K562 (cell line): ENCODE measurements at regions not wholly inside any gene's neighbourhood (a gene's known extent, or its start where the extent isn't known, plus 50 kb on each side); places are given as distances from the start of the nearest gene placed in this dataset.

Experiments
- ATAC-seq: fragments of 200-7000 bp; cut with Tn5 transposase; 3 replicates; pipeline ENCODE4 v1.9.1; 2020; ENCODE audit warnings: moderate library complexity
- BruUV-seq: library from RNA; stranded (reverse); fragments of 400-500 nt; replicated peaks from 2 replicates; lab custom pipeline; 2021; lab: Mats Ljungman, UMichigan
- CTCF ChIA-PET: fragments of 300-600 bp; formaldehyde crosslinking; extraction: SDS; loops from one replicate; lab custom pipeline; 2021; ENCODE audit warnings: low intra/inter-chr PET ratio; lab: Yijun Ruan, JAX
- POLR2A ChIA-PET: fragments of 300-600, 350-650 bp; sonication (Branson Sonifier 250); formaldehyde crosslinking; extraction: SDS; loops from one replicate; lab custom pipeline; 2021; ENCODE audit warnings: antibody characterized with exemption, inconsistent platforms; lab: Yijun Ruan, JAX
- DNase-seq, 4 experiments: peaks; one replicate each; pipeline versions ENCODE4 v3.0.0 to v3.0.0-alpha.2; 2011 to 2018; ENCODE audit warnings: low spot score in 3 of 4, mixed read lengths in 3 of 4; ENCODE audit errors: extremely low read depth in 1 of 4
- FAIRE-seq: peaks from 2 replicates; lab custom pipeline; 2011; peaks lifted over from hg19 to GRCh38; lab: Jason Lieb, UNC
- H2AFZ ChIP-seq: 2 replicates; pipeline ENCODE4 v1.6.0; 2011; ENCODE audit warnings: low read depth, low read length, control low read depth, inconsistent platforms
- H3K27ac ChIP-seq: fragments of 200-600 bp; 3 replicates; pipeline ENCODE4 v1.8.0; 2011; ENCODE audit warnings: low read depth, mild to moderate bottlenecking, control low read depth, inconsistent platforms, low read length, moderate library complexity, mixed read lengths; ENCODE audit errors: extremely low read depth
- H3K27me3 ChIP-seq, 2 experiments: fragments of 300-600 bp in 1 of 2; 2 replicates in 1 of 2; 3 replicates in 1 of 2; pipeline versions ENCODE4 v1.6.0 to v1.8.0; 2011; ENCODE audit warnings: inconsistent platforms in 2 of 2, low read length in 2 of 2, mild to moderate bottlenecking in 1 of 2, mixed read lengths in 1 of 2, moderate library complexity in 1 of 2; ENCODE audit not compliant: control insufficient read depth in 2 of 2, insufficient read depth in 2 of 2
- H3K36me3 ChIP-seq: fragments of 300-600 bp; 3 replicates; pipeline ENCODE4 v1.8.0; 2011; ENCODE audit warnings: mild to moderate bottlenecking, low read length, inconsistent platforms; ENCODE audit not compliant: control insufficient read depth, insufficient read depth
- H3K4me1 ChIP-seq, 2 experiments: fragments of 200-600 bp in 1 of 2; replicated peaks in 1 of 2; 2 replicates in 1 of 2; 3 replicates in 1 of 2; pipeline versions ENCODE4 v1.5.1 to v1.8.0; 2011; ENCODE audit warnings: inconsistent platforms in 2 of 2, low read length in 2 of 2, mild to moderate bottlenecking in 1 of 2, mixed read lengths in 1 of 2, moderate library complexity in 1 of 2; ENCODE audit not compliant: control insufficient read depth in 2 of 2, insufficient read depth in 2 of 2
- H3K4me2 ChIP-seq: 2 replicates; pipeline ENCODE4 v1.6.1; 2011; ENCODE audit warnings: low read length, control low read depth, inconsistent platforms, mixed read lengths; ENCODE audit not compliant: insufficient read depth
- H3K4me3 ChIP-seq: fragments of 200-600 bp; sonication (generic), shearing (Covaris generic); 2 replicates; pipeline ENCODE4 v1.5.1; 2016; ENCODE audit warnings: control low read depth, inconsistent platforms
- H3K79me2 ChIP-seq: fragments of 200-600 bp; 3 replicates; pipeline ENCODE4 v1.8.0; 2011; ENCODE audit warnings: low read length, inconsistent platforms; ENCODE audit not compliant: control insufficient read depth, insufficient read depth
- H3K9ac ChIP-seq, 2 experiments: 2 replicates each; pipeline versions ENCODE4 v1.6.0 to v1.6.1; 2011; ENCODE audit warnings: low read depth in 2 of 2, low read length in 2 of 2, control low read depth in 1 of 2, inconsistent platforms in 1 of 2, mild to moderate bottlenecking in 1 of 2, mixed read lengths in 1 of 2; ENCODE audit not compliant: insufficient read depth in 1 of 2
- H3K9me1 ChIP-seq: one replicate; pipeline ENCODE4 v1.6.0; 2011; ENCODE audit warnings: inconsistent platforms, mild to moderate bottlenecking, low read length, moderate library complexity; ENCODE audit not compliant: control insufficient read depth, insufficient read depth
- H3K9me3 ChIP-seq: replicated peaks from 2 replicates; pipeline ENCODE4 v1.5.1; 2011; ENCODE audit warnings: low read depth, low read length, inconsistent platforms; ENCODE audit not compliant: control insufficient read depth, insufficient read depth
- H4K20me1 ChIP-seq: replicated peaks from 2 replicates; pipeline ENCODE4 v1.6.1; 2011; ENCODE audit warnings: low read length, inconsistent platforms, mixed read lengths; ENCODE audit not compliant: control insufficient read depth, insufficient read depth
- CEBPG ChIP-seq, 3 experiments: fragments of 200-800 bp in 1 of 3; sonication (Bioruptor generic) in 1 of 3; sonication (generic) in 1 of 3; formaldehyde crosslinking in 1 of 3; IDR thresholded peaks in 2 of 3; conservative IDR thresholded peaks in 1 of 3; 2 replicates each; pipeline versions ENCODE4 v1.6.1 to v1.8.0; 2016 to 2022; ENCODE audit warnings: missing compliant biosample characterization in 2 of 3, missing genetic modification characterization in 2 of 3, mild to moderate bottlenecking in 1 of 3, missing genetic modification reagents in 1 of 3
- GATA2 ChIP-seq: sonication (generic); formaldehyde crosslinking; IDR thresholded peaks from 2 replicates; pipeline ENCODE4 v1.4.0; 2020; ENCODE audit warnings: mild to moderate bottlenecking, missing genetic modification reagents
- KDM4B ChIP-seq, 2 experiments: fragments of 450-650 bp in 1 of 2; sonication (generic) in 1 of 2; IDR thresholded peaks; 2 replicates each; pipeline ENCODE4 v1.6.1; 2016 to 2017; ENCODE audit warnings: borderline replicate concordance in 2 of 2, antibody characterized with exemption in 1 of 2, low read depth in 1 of 2, mild to moderate bottlenecking in 1 of 2
- MAFG ChIP-seq: fragments of 450-650 bp; conservative IDR thresholded peaks from 2 replicates; pipeline ENCODE4 v1.6.1; 2016; ENCODE audit warnings: missing genetic modification characterization, missing compliant biosample characterization
- NCOR1 ChIP-seq: fragments of 450-650 bp; IDR thresholded peaks from 2 replicates; pipeline ENCODE4 v1.6.1; 2016; ENCODE audit warnings: mild to moderate bottlenecking, moderate library complexity
- NFRKB ChIP-seq: fragments of 450-650 bp; IDR thresholded peaks from 2 replicates; pipeline ENCODE4 v1.6.1; 2016; ENCODE audit warnings: low read depth
- NR2F6 ChIP-seq: fragments of 450-650 bp; formaldehyde crosslinking; IDR thresholded peaks from 2 replicates; pipeline ENCODE4 v1.4.0; 2020; ENCODE audit warnings: mild to moderate bottlenecking
- RAD51 ChIP-seq: fragments of 450-650 bp; IDR thresholded peaks from 2 replicates; pipeline ENCODE4 v1.7.1; 2016; ENCODE audit warnings: low read depth, mild to moderate bottlenecking, borderline replicate concordance
- RFX7 ChIP-seq: fragments of 250-450 bp; sonication (Bioruptor Pico); IDR thresholded peaks from 2 replicates; pipeline ENCODE4 v1.5.1; 2021; ENCODE audit warnings: mild to moderate bottlenecking
- ZNF24 ChIP-seq: fragments of 450-650 bp; IDR thresholded peaks from 2 replicates; pipeline ENCODE4 v1.6.1; 2016
- ZNF695 ChIP-seq: fragments of 450-650 bp; formaldehyde crosslinking; IDR thresholded peaks from 2 replicates; pipeline ENCODE4 v1.4.0; 2020; ENCODE audit warnings: mild to moderate bottlenecking, moderate library complexity
- ZNF699 ChIP-seq: fragments of 250-450 bp; sonication (Bioruptor Pico); IDR thresholded peaks from 2 replicates; pipeline ENCODE4 v1.8.0; 2021; ENCODE audit warnings: mild to moderate bottlenecking, moderate library complexity; ENCODE audit not compliant: insufficient replicate concordance
- WGBS: fragments of 100-300 bp; shearing (Covaris generic); methylation state at CpG from one replicate; pipeline ENCODE4 v1.1.6; 2016; ENCODE audit warnings: low coverage, mixed read lengths; ENCODE audit not compliant: insufficient coverage; ENCODE audit errors: missing lambda C conversion rate; 5-methylcytosine and 5-hydroxymethylcytosine counted together
- in situ Hi-C: fragments of 300-500 bp; cut with MboI; formaldehyde crosslinking; loops from 4 replicates; pipeline ENCODE4 v1.15.0; 2018; ENCODE audit warnings: inconsistent platforms, mixed read lengths
- intact Hi-C: fragments of 100-400 bp; cut with micrococcal nuclease; formaldehyde crosslinking; loops from 2 replicates; pipeline ENCODE4 v1.14.2; 2022
- TF ChIP-seq, protein P1 (sequence below): fragments of 250-450 bp; sonication (Bioruptor Pico); IDR thresholded peaks from 2 replicates; pipeline ENCODE4 v1.8.0; 2021; ENCODE audit warnings: borderline replicate concordance, mild to moderate bottlenecking, moderate library complexity; ENCODE audit not compliant: poor library complexity, severe bottlenecking
- TF ChIP-seq, protein P2 (sequence below): fragments of 250-450 bp; sonication (Bioruptor Pico); IDR thresholded peaks from 2 replicates; pipeline ENCODE4 v1.8.0; 2022; ENCODE audit warnings: moderate library complexity, mild to moderate bottlenecking, inconsistent platforms
- TF ChIP-seq, protein P3 (sequence below), 2 experiments: fragments of 450-650 bp; conservative IDR thresholded peaks; 2 replicates each; pipeline ENCODE4 v1.6.1; 2017; ENCODE audit warnings: mild to moderate bottlenecking in 2 of 2, moderate library complexity in 2 of 2

DNA sequence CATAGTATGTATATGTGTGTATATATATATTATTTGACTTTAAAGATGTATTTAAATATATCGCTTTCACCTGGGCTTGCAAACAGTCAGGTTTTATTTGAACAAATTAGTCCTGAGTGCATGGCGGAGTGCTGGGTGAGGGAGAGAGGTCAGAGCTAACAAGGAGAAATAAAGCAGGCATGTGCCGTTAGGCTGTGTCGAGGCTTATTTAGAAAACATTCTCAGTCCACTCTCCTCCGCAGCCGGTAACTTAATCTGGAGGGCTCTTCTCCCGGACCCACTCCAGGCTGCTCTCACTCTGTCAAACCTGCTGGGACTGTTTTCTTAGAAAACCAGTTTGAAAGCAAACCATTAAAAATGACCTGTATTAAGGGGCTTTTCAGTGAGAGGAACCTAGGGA, 455.9 kb downstream of the MN1 start:
- FAIRE-seq (no peak), ATAC-seq (no peak), DNase-seq (no peak)
- intact Hi-C loops = no loop called here
- Histone ChIP-seq H2AFZ (no peak overlapping the region), H3K9ac (no peak overlapping the region), H3K27ac (no peak overlapping the region), H3K79me2 (no peaks in the 10 kb centered on the region), H3K4me3 (no peak overlapping the region), H4K20me1 (no peaks in the 10 kb centered on the region), H3K9me3 (no peaks in the 10 kb centered on the region), H3K36me3 (no peaks in the 10 kb centered on the region), H3K27me3 (no peaks in the 10 kb centered on the region), H3K9me1 (no peaks in the 10 kb centered on the region), H3K4me1 (no peaks in the 10 kb centered on the region), H3K4me2 (no peak overlapping the region)
- in situ Hi-C loops = no loop called here
- BruUV-seq = no TSS peak
- TF ChIP-seq MAFG (tag) (no peak), KDM4B (IDR thresholded peaks at IDR 0.05; ENCODE audit: borderline replicate concordance in 2 of 2, low read depth in 1 of 2) (no peak), RFX7 (CRISPR knock-in tag) (no peak), GATA2 (no peak)
- TF ChIP-seq, protein P1, sequence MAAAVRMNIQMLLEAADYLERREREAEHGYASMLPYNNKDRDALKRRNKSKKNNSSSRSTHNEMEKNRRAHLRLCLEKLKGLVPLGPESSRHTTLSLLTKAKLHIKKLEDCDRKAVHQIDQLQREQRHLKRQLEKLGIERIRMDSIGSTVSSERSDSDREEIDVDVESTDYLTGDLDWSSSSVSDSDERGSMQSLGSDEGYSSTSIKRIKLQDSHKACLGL (CRISPR knock-in tag) = no peak
- ChIA-PET CTCF (no interaction called here), POLR2A (interaction anchor here (0.6 kb wide), 1 partner anchor 365 kb away, joined by 3 read pairs; no protein-coding TSS in a partner anchor)
- WGBS = 1% methylated on average over 7 of the region's 7 CpGs

DNA sequence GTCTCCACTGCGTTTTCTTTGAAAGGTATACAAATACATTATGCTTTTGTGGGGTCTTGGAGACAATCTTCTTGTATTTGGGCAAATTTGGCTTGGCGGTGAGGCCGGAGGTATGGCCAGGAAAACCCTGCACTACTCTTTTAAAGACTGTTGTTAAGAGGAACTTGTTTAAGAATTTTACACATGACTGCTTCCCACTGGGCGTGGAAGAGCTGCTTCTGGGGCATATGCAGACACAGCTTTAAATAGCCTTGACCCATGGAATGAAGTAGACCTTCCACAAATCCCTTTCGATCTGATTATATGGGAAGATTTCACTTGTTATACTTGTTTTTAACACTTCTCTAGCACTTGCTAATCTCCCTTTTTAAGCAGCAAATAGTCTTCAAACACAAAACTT, 453.6 kb downstream of the MN1 start:
- no peaks in the 10 kb centered on the region for H3K36me3 ChIP-seq
- no peak overlapping the region for H2AFZ ChIP-seq
- CTCF ChIA-PET = no interaction called here
- H3K9me1 ChIP-seq = no peaks in the 10 kb centered on the region
- intact Hi-C loops (no loop called here), in situ Hi-C loops (no loop called here)
- H3K27ac ChIP-seq = no peak overlapping the region
- no peaks in the 10 kb centered on the region for H3K27me3 ChIP-seq
- no peaks in the 10 kb centered on the region for H3K9me3 ChIP-seq
- no TSS peak for BruUV-seq
- ATAC-seq = no peak
- FAIRE-seq = no peak
- no peak overlapping the region for H3K4me2 ChIP-seq
- WGBS = 0% methylated on average over 5 of the region's 5 CpGs
- DNase-seq = no peak
- no peak overlapping the region for H3K9ac ChIP-seq
- H3K4me1 ChIP-seq = no peaks in the 10 kb centered on the region
- POLR2A ChIA-PET = interaction anchor here (0.5 kb wide), 1 partner anchor 199 kb away, joined by 3 read pairs; no protein-coding TSS in a partner anchor
- H3K79me2 ChIP-seq = no peaks in the 10 kb centered on the region
- H4K20me1 ChIP-seq = no peaks in the 10 kb centered on the region
- H3K4me3 ChIP-seq = no peak overlapping the region
- TF ChIP-seq ZNF699 (CRISPR knock-in tag) (no peak), RAD51 (no peak), ZNF695 (CRISPR knock-in tag) (no peak), NFRKB (no peak), CEBPG (CRISPR knock-in tag; IDR thresholded peaks at IDR 0.05) (no peak), CEBPG (tag; conservative IDR thresholded peaks at IDR 0.05 in 1 of 2, IDR thresholded peaks at IDR 0.05 in 1 of 2) (no peak), NR2F6 (no peak), ZNF24 (no peak), NCOR1 (no peak)
- TF ChIP-seq, protein P2, sequence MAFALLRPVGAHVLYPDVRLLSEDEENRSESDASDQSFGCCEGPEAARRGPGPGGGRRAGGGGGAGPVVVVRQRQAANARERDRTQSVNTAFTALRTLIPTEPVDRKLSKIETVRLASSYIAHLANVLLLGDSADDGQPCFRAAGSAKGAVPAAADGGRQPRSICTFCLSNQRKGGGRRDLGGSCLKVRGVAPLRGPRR = no peak
- TF ChIP-seq, protein P3, sequence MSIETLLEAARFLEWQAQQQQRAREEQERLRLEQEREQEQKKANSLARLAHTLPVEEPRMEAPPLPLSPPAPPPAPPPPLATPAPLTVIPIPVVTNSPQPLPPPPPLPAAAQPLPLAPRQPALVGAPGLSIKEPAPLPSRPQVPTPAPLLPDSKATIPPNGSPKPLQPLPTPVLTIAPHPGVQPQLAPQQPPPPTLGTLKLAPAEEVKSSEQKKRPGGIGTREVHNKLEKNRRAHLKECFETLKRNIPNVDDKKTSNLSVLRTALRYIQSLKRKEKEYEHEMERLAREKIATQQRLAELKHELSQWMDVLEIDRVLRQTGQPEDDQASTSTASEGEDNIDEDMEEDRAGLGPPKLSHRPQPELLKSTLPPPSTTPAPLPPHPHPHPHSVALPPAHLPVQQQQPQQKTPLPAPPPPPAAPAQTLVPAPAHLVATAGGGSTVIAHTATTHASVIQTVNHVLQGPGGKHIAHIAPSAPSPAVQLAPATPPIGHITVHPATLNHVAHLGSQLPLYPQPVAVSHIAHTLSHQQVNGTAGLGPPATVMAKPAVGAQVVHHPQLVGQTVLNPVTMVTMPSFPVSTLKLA (conservative IDR thresholded peaks at IDR 0.05) = no peak
